ENCODE measurements at regions not wholly inside any gene's neighbourhood (a gene's known extent, or its start where the extent isn't known, plus 50 kb on each side); places are given as distances from the start of the nearest gene placed in this dataset.

- TF ChIP-seq CTCF (optimal IDR thresholded peaks at IDR 0.05 in 1 of 3, IDR thresholded peaks at IDR 0.05 in 1 of 3, conservative IDR thresholded peaks at IDR 0.05 in 1 of 3; ENCODE audit: extremely low read depth in 1 of 3, insufficient read depth in 2 of 3, low read length in 3 of 3) (no peak), EZH2 (IDR thresholded peaks at IDR 0.05; ENCODE audit: low read length) (no peak)
These were observed 516.1 kb upstream of the NR3C2 start for GRCh38 chr4:148958317-148958716.
